SK-MEL-5 (cell line): ENCODE measurements at regions not wholly inside any gene's neighbourhood (a gene's known extent, or its start where the extent isn't known, plus 50 kb on each side); places are given as distances from the start of the nearest gene placed in this dataset.
A peak's percentile ranks its signal among the peaks of the same experiment; 100 is the strongest.

Source experiments
- DNase-seq: peaks from one replicate; pipeline ENCODE4 v3.0.0-alpha.2; 2016; ENCODE audit warnings: low read depth, low spot score
- in situ Hi-C: cut with HindIII; loops from 2 replicates; pipeline ENCODE4 v1.10.0; 2016; ENCODE audit warnings: low sequenced_read_pairs, high pct_unique_total_duplicates, low pct_unique_long_range_greater_than_20kb

- in situ Hi-C loops: no loop called here
- no peak for DNase-seq
Measured at GRCh38 chr22:26732284-26732683, 74.9 kb downstream of the MIAT start.

DNA sequence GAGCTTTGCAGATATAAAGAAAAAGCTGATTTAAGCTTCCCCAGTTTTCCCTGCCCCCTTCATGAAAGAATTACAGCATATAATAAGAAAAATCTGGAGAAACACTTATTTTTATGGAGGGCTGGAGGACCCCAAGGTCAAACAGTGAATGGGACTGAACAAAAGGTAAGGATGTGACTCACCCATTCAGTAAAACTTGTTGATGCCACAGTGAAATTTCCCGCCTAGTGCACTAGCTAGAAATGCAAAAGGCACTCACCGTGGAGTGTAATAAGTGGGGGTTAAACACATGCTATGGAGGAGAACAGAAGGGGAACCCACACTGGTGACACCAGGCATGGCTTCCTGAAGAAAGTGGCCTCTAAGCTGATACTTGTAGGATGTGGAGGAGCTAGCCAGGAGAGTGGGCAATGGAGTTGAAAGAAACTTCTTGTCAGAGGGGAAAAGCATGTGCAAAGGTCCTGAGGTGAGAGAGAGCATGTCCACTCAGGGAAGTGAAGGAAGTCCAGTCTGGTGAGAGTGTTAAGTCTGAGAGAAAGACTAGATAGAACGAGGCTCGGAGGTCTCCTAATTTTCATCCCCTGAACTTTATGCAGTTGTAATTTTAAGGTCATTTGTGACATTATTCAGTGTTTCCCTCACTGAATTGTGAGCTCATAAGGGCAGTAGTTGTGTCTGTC is 77.1 kb downstream of the MIAT start:
- in situ Hi-C loops: no loop called here
- DNase-seq: no peak

DNA sequence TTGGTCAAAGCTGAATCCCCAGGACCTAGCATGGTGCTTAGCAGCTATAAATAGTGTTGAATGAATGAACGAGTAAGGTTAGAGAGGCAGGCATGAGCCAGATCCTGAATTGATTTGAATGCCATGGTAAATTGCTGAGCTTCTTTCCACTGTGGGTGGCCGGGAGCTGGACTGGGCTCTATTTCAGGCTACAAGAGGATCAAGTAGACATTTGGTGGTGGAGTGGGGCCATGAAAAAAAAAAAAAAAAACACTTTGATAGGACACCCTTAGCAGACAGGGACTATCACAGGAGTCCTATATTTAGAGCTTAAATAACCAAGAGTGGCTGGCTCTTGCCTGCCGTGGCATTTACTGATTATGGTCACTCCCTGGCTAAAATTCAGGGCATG is 77.6 kb downstream of the MIAT start:
- no peak for DNase-seq
- in situ Hi-C loops: no loop called here

DNA sequence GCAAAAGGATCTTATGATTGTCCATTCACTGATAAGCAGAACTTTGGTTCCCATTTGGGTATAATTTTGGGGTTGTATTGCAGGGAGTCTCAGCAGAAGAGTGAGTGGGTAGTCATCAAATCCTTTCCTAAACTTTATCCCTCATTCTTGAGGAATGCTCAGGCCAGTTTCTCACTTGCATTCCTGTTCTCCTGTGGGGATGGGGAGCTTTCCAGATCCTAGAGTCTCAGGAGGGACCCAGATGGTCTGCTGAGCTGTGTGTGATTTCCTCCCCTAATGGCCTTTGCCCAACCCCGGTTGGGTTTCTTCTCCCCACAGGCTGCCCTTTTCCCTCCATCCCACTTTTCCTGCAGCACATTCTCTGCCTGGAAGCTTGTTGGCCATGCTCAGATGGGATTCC is 79.9 kb downstream of the MIAT start:
- in situ Hi-C loops: no loop called here
- DNase-seq: no peak

- in situ Hi-C loops: no loop called here
Measured at GRCh38 chr22:26740253-26740652, 82.9 kb downstream of the MIAT start.

DNA sequence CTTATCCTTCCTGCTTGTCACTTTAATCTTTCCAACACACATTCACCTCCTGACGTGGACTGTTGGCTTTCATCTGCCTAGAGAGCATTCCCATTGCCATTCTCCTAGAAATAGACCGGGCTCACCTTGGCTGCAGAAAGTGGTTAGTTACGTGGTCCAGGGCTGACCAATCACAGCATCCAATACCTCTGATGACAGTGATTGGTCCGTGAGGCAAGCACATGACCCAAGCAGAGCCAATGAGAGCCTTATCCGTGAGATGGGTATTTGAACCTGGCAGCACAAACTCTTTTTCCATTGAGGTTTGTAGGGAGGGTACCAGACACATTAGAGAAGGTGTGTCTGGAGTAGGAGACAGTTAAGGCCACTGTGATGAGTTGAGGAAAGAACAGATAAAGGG is 85.8 kb downstream of the MIAT start:
- no peak for DNase-seq
- in situ Hi-C loops: no loop called here

More at GRCh38 chr22:26740253-26740652, 82.9 kb downstream of the MIAT start:
- no peak for DNase-seq

DNA sequence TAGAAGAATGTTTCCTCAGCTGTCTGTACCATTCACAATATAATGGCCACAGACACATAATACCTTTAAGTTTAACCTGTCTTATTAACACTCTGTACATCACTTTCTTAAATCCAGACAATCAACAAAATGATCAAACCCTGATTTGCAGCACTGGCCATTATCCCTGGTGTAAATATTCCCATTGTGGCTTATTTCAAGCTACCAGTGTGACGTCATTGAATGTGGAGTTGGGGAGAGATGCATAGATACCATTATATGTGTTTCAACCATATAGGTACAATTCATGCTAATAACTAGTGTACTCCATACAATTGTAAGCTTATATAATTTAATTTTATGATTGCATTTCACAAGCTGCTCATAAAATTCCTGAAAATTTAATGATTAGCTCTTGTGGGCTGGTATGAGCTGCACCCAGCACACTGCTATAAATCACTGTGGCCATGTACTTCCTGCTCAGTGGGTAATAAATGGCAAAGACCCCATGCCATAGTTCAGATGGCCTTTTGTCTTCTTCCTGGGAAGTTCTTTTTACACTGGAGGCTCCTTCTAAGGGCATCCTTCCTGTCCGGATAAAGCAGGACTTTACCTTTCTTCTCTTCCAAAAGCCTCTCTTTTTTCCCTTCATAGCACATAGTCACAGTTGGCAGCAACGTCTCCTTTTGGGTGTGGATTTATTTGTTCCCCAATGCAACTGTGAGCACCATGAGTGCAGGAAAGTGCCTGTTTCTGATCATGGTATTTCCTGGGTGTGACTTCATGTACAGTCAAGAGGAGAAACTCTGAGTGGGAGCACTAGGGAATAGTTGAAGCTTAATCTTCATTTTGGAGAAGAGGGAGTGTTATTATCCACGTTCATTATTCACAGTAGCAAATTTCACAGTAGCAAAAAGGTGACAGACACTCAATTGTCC is 87.8 kb downstream of the MIAT start:
- in situ Hi-C loops: no loop called here
- no peak for DNase-seq

GRCh38 chr22:26746311-26746710 is 88.9 kb downstream of the MIAT start:
- DNase-seq: no peak
- in situ Hi-C loops: no loop called here

- in situ Hi-C loops: no loop called here
- no peak for DNase-seq
Measured at GRCh38 chr22:26748845-26749244, 91.5 kb downstream of the MIAT start.

GRCh38 chr22:26751217-26751616 is 93.8 kb downstream of the MIAT start:
- in situ Hi-C loops: no loop called here
- DNase-seq: no peak

DNA sequence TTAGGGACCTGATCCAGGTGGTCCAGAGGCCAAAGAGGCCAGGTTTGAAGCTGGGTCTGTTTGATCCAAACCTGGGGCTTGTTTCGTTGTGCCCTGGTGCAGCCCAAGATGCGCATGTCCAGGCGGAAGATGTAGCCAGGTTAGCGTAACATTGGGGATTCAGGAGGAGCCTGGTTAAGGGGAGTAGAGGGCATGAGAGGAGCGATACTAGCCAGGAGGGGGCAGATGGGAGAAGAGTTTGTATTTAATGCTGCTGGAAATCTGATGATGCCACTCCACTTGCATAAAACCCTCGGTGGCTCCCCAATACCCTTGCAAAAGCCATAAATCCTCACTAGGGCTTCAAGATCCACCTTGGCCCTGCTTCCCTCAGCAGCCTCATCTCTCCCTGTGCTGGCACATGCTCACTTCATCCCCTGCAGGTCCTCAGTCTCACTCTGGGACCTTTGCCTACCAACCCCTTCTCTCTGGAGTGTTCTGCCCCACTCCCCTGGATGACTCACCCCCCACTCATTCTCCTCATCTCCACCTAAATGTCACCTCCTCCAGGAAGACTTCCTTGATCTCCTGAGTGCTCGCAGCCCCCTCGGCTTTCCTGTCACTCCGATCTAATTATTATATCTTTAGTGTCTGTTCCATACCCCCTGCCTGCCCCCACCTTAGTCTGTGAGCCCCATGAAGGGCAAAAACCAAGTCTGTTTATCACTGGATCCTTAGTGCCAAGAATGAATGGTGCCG is 95.9 kb downstream of the MIAT start:
- no peak for DNase-seq

GRCh38 chr22:26756675-26757293 is 99.4 kb downstream of the MIAT start:
- in situ Hi-C loops: no loop called here
- DNase-seq: peak; percentile 56

More for the DNA sequence above, 95.9 kb downstream of the MIAT start:
- in situ Hi-C loops: no loop called here

DNA sequence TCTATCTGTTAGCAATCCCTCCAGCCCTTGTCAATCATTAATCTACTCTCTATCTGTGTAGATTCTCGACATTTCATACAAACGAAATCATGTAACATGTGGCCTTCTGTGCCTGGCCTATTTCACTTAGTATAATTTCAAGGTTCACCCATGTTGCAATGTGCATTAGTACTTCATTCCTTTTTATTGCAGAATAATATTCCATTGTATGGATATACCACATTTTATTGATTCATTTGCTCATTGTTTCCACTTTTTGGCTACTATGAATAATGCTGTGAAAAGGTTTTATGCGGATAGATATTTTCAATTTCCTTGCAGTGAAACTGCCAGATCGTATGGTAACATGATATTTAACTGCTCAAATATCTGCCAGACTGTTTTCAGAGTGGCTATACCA is 100.1 kb downstream of the MIAT start:
- no peak for DNase-seq
- in situ Hi-C loops: no loop called here

DNA sequence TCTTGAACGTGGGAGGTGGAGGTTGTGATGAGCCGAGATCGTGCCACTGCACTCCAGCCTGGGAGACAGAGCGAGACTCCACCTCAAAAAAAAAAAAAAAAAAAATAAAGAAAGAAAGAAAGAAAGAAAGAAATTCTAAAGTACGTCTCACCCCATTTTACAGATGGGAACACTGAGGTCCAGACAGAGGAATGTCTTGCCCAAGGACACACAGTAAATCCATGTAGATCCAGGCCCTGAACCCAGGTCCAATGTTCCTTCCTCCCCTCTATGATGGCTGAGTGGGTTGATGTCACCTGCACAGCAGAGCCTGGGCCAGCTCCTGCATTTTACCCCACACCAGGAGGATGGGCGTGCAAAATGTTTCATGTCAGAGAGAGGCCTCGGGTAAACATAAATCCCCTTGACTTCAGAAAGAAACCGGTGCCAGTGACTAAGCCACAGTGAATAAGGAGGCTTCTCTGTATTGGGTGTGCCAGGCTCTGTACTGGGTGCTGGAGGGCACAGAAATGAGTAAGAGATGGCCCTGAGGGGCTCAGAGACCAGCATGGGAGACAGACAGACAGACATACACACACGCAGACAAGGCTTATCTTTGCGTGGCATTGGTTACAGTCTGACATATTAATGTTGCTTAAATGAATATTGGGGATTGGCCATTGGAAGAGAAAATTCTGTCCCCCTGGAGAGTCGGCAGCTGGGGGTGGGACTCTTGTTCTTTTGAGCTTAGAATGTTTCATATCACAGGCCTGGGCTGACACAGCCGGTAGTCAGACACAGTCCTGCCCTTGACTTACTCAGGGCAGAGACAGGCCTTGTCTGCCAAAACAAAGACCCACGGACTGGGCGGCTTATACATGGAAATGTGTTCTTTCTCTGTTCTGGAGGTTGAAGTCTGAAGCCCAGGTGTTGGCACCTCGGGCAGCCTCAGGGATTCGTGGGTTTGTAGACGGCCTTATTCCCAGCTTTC is 105.4 kb downstream of the MIAT start:
- no peak for DNase-seq
- in situ Hi-C loops: no loop called here

DNA sequence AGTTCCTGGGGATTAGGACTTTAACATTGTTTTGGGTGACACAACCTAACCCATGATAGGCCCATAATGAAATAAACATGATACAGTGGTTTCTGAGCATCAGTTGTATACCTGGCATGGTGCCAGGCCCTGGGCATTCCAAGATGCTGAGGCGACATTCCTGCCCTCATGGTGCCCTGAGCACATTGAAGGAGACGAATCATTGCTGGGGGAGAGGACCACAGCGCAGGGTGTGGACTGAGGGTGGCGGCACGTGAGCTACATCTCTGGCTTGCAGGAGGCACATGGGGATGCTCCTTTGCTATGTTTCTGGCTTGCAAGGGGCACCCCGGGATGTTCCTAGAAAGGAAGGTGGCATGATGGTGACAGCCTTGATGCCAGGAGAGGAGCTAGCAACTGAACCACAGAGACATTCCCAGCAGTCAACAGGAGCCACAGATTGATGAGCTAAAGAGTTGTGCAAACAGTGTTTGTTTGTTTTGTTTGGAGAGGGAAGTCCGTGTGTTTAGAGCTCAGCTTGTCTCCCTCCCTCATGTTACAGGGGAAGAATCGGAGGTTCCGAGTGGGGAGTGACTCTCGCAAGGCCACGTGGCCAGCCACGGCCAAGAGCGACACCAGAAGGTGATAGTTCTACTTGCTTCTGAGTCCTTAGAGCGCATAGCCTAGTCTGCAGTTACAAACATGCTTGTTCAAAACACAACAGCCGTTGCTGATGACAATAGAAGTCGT is 106.4 kb downstream of the MIAT start:
- DNase-seq: no peak
- in situ Hi-C loops: no loop called here
